Epithelial cell of prostate (primary cell): ENCODE measurements at regions not wholly inside any gene's neighbourhood (a gene's known extent, or its start where the extent isn't known, plus 50 kb on each side); places are given as distances from the start of the nearest gene placed in this dataset.
A peak's percentile ranks its signal among the peaks of the same experiment; 100 is the strongest.
"Not testable (repeated sequence)": the region's sequence is repeated elsewhere in the genome, so short reads cannot be mapped to it uniquely, and the experiment has no call there.

Experiments
- DNase-seq: peaks from one replicate; pipeline ENCODE4 v3.0.0-alpha.2; 2011; ENCODE audit warnings: low read depth, low spot score
- H3K27ac ChIP-seq: fragments of 450-650 bp; 2 replicates; pipeline ENCODE4 v1.5.1; 2017; ENCODE audit warnings: mild to moderate bottlenecking

GRCh38 chrX:69066021-69066757 is 99.1 kb downstream of the PJA1 start:
- no peak for DNase-seq
- H3K27ac ChIP-seq: no peak overlapping the region

- DNase-seq: peak; percentile 22
- no peak overlapping the region for H3K27ac ChIP-seq
Observed at GRCh38 chrX:69065451-69065850, 99.8 kb downstream of the PJA1 start.

GRCh38 chrX:69063486-69063885 is 101.8 kb downstream of the PJA1 start:
- no peak for DNase-seq
- no peak overlapping the region for H3K27ac ChIP-seq

- H3K27ac ChIP-seq: no peak overlapping the region
- DNase-seq: no peak
Observed at GRCh38 chrX:69062493-69062892, 102.8 kb downstream of the PJA1 start.

- no peak for DNase-seq
- H3K27ac ChIP-seq: no peak overlapping the region
Observed at GRCh38 chrX:69060631-69061408, 104.4 kb downstream of the PJA1 start.

- no peak overlapping the region for H3K27ac ChIP-seq
- DNase-seq: no peak
Observed at GRCh38 chrX:69055193-69055592, 110.1 kb downstream of the PJA1 start.

- DNase-seq: not testable (repeated sequence)
Observed at GRCh38 chrX:69054497-69054896, 110.8 kb downstream of the PJA1 start.

GRCh38 chrX:69051901-69052300 is 113.4 kb downstream of the PJA1 start:
- no peak overlapping the region for H3K27ac ChIP-seq
- DNase-seq: no peak

More at GRCh38 chrX:69054497-69054896, 110.8 kb downstream of the PJA1 start:
- not testable (repeated sequence) for H3K27ac ChIP-seq

GRCh38 chrX:69050051-69050765 is 115.0 kb downstream of the PJA1 start:
- no peak for DNase-seq
- no peak overlapping the region for H3K27ac ChIP-seq

- DNase-seq: no peak
- H3K27ac ChIP-seq: no peak overlapping the region
Observed at GRCh38 chrX:69046996-69047490, 118.2 kb downstream of the PJA1 start.

GRCh38 chrX:69045616-69046345 is 119.5 kb downstream of the PJA1 start:
- no peak for DNase-seq
- H3K27ac ChIP-seq: no peak overlapping the region

GRCh38 chrX:69038816-69039215 is 126.4 kb downstream of the PJA1 start:
- H3K27ac ChIP-seq: no peak overlapping the region
- no peak for DNase-seq

GRCh38 chrX:69038188-69038587 is 127.1 kb downstream of the PJA1 start:
- H3K27ac ChIP-seq: no peak overlapping the region
- no peak for DNase-seq

GRCh38 chrX:69037786-69038185 is 127.5 kb downstream of the PJA1 start:
- H3K27ac ChIP-seq: no peak overlapping the region
- DNase-seq: no peak

GRCh38 chrX:69036674-69037573 is 128.3 kb downstream of the PJA1 start:
- no peak overlapping the region for H3K27ac ChIP-seq
- DNase-seq: no peak

GRCh38 chrX:69034451-69034850 is 130.8 kb downstream of the PJA1 start:
- H3K27ac ChIP-seq: no peak overlapping the region
- DNase-seq: no peak

GRCh38 chrX:69033936-69034335 is 131.3 kb downstream of the PJA1 start:
- no peak for DNase-seq

GRCh38 chrX:69032601-69033000 is 132.7 kb downstream of the PJA1 start:
- peak; percentile 54 for DNase-seq
- peak overlapping the region; percentile 94 for H3K27ac ChIP-seq

More at GRCh38 chrX:69033936-69034335, 131.3 kb downstream of the PJA1 start:
- H3K27ac ChIP-seq: no peak overlapping the region

- peak; percentile 33 for DNase-seq
- peak overlapping the region; percentile 94 for H3K27ac ChIP-seq
Observed at GRCh38 chrX:69031971-69032391, 133.3 kb downstream of the PJA1 start.
